Neural cell (in vitro differentiated cells): ENCODE measurements at regions not wholly inside any gene's neighbourhood (a gene's known extent, or its start where the extent isn't known, plus 50 kb on each side); places are given as distances from the start of the nearest gene placed in this dataset.

ENCODE experiments used
- CTCF ChIP-seq: fragments of 450-650 bp; IDR thresholded peaks from 2 replicates; pipeline ENCODE4 v1.5.1; 2014; ENCODE audit warnings: antibody characterized with exemption, mild to moderate bottlenecking, moderate library complexity; ENCODE audit not compliant: poor library complexity, severe bottlenecking
- EZH2 ChIP-seq: fragments of 200-600, 300-800 bp; shearing (Covaris generic), sonication (generic); IDR thresholded peaks from 2 replicates; pipeline ENCODE4 v1.6.1; 2014; ENCODE audit warnings: antibody characterized with exemption, low read length, borderline replicate concordance, mild to moderate bottlenecking; ENCODE audit not compliant: insufficient read depth, poor library complexity, severe bottlenecking
- POLR2AphosphoS5 ChIP-seq: IDR thresholded peaks from 2 replicates; pipeline ENCODE4 v1.6.1; 2012
- SMC3 ChIP-seq: fragments of 450-650 bp; conservative IDR thresholded peaks from 2 replicates; pipeline ENCODE4 v1.6.1; 2014; ENCODE audit warnings: antibody characterized with exemption, mild to moderate bottlenecking, moderate library complexity; ENCODE audit not compliant: poor library complexity
- TAF1 ChIP-seq: IDR thresholded peaks from 2 replicates; pipeline ENCODE4 v1.6.1; 2012; ENCODE audit warnings: low read depth

- TF ChIP-seq CTCF (no peak), POLR2AphosphoS5 (no peak), TAF1 (no peak), SMC3 (no peak), EZH2 (no peak)
Measured at GRCh38 chr13:105070452-105070851, 1465.0 kb downstream of the EFNB2 start.
